ENCODE measurements at regions not wholly inside any gene's neighbourhood (a gene's known extent, or its start where the extent isn't known, plus 50 kb on each side); places are given as distances from the start of the nearest gene placed in this dataset.
"Not testable (repeated sequence)": the region's sequence is repeated elsewhere in the genome, so short reads cannot be mapped to it uniquely, and the experiment has no call there.

DNA sequence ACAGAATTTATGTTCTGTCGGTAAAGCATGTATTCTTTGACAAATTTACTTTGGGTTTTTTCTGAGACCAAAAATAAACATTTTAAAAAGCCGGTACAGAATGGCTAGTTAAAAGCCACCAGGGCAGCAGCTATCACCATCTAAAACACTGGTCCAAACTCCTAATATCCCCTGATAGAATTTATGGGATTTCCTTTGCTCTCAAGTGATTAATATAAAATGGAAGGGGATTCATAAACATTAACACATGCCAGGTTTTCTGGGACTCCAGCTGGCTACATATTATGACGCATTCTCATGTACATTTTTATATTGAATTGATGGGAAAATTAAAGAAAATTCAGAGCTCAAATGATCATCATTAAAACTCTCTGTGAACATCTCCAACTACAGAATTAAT, 640.8 kb downstream of the C12orf50 start:
- DNase-seq, result no peak

DNA sequence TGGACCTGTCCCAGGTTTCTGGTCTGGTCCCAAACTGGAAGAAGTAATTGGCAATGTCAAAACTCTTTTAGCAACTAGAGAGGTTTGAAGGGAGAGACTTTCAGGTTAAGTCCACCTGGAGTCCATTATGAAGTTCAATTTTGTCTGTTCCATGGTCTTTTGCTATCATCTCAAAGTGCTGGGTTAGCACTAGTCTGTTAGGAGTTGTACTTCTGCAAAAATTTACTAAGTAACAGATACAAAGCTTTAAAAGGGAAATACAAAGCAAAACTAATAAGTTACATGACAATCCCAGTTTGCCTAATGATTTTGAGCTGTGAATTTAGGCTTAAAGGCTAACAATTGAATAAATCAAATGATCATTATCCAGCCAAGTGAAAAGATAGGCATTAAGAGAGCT, 643.9 kb downstream of the C12orf50 start:
- no peak for DNase-seq

DNA sequence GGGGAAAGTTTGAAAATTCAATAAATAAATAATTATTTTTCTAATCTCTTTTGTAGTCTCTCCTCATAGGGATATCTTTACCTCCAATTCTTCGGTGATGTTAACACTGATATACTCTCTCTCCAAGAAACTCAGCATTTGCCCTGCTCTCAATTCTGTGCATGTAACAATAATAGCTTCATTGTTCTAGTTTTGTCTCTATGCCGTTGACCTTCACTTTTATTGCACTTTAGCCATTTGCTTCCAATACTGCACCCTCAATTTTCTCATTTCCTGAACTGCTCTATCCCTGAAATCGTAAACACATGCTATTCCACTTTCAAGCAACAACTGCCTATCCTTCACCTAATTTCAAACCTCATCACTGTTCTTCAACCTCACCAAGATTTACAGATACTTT, 645.0 kb downstream of the C12orf50 start:
- no peak for DNase-seq

DNA sequence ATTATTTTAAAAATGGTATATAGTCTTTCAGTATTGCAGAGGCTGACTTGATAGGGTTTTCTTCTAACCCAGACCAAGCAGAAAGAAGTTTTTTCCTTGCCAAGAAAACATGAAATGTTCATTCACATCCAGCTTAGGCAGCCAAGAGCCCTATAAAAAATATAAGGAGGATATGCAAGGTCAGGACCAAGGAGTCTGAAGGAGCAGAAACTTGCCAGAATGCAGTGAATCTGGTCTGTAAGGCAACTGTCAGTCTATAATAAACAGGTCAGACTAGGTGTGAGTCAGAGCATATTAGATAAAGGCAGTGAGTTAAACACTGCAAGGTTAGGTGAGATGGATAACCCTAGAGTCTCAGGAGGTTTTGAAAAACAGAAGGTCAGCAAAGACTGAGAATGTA, 645.5 kb downstream of the C12orf50 start:
- DNase-seq, result no peak

DNA sequence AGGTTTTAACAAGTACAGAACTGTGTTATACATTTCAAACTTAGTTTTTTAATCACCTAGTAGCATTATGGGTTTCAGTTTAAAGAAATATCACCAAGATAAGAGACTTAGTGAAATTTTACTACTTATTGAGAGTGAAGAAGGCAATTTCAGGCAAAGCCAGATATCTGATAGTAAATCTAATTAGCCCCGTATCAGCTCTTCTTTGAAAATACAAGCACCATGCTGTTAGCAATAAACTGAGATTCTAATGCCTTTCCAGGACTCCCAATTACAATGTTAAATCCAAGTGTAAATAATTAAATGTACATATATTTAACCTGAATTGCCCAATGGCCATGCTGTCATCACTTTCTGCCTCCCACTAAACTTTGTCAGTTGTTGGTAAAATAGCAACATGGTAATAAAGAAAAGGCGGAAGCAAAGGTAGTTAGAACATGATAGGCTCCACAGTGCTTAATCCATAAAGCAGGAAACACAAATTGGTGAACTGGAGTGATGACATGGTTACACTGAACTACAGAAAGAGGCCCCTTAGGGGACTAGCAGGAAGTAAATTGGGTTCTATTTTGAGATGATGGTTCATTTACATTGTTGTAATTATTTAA, 646.1 kb downstream of the C12orf50 start:
- no peak for DNase-seq

DNA sequence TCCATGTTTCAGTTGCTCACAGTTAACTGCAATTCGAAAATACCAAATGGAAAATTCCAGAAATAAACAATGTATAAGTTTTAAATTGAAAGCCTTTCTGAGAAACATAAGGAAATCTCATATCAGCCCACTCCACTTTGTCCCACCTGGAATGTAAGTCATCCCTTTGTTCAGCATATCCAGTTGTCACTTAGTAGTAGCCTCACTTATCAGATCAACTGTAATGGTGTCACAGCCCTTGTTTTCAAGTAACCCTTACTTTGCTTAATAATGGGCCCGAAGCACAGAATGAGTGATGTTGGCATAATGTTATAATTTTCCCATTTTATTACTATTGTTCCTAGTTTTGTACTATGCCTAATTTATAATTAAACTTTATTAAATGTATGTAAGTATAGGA, 646.8 kb downstream of the C12orf50 start:
- no peak for DNase-seq

DNA sequence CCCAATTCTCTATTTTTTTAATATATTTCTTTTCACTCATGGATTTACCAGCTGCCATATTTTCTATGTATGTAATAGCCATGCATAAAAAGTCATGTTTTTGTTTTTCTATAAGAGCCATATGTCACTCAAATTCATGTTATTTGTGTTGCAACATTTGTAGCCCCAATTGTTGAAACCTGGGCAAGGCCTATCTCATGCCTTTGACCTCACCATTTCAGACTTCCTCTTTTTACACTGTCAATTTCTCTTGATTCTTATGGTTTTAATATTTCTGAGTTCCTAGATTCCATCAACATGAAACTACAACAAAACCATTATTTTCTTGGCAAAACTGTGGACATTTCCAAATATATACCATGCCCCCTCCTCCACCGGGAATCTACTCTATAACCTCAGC, 647.5 kb downstream of the C12orf50 start:
- DNase-seq, result no peak

DNA sequence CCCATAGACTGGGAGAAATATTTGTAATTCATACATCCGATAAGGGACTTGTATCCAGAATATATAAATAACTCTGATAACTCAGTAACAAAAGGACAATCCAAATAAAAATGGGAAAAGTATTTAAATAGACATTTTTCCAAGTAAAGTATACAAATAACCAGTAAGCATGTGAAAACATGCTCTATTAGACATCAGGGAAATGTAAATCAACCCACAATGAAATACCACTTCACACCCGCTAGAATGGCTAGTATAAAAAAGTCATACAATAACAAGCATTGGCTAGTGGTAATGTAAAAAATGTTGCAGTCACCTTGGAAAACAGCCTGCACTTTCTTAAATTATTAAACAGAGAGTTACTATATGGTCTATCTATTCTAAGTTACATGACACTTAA, 650.7 kb downstream of the C12orf50 start:
- DNase-seq, result no peak

DNA sequence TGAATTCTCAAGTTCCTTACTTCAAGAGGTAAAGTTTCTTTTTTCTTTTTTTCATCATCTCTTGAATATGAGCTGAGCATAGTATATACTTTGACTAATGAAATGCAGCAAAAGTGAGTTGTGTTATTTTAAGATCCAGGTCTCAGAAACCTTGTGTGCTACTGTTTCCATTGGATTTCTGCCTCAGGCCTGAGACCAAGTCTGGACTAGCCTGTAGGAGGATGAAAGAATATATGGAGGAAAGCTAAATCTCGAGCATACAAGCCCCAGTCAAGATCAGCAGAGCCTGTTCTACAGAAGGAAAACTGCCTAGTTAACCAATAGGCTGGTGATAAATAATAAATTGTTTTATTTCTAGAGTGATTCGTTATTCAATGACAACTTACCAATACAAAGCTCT, 652.5 kb downstream of the C12orf50 start:
- no peak for DNase-seq

DNA sequence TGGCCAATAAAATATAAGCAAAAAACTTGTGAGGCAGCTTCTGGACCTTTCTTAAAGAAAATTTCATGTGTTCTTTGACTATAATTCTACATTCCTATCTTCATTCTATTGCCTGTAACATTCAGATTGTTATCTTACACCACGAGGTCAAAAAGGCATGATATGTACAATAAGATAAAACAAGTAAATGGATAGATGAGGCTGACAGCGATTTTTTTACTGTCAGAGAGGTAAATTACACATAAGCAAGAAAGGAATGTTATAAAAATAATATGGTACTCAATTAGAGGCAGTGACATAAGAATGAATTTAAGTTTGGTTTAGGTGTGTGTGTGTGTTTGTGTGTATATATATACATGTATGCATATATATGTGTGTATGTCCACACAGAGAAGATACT, 660.0 kb downstream of the C12orf50 start:
- no peak for DNase-seq

DNA sequence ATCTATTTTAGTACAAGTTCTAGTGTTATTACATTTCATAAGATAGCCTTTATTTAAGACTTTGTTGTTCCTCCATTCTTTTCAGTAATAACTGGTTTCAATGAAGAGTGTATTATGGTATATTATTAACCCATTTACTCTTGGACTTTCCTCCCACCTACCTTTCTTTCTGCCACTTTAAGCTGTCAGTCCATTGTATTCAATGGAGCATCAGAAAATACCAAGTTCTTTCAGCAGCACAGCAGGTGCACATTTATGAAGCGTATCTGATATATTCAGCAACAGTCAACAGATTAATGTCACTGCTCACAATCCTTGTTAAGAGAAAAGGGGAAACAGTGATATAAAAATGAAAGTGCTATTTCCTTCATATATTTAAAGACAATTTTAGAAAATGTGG, 660.9 kb downstream of the C12orf50 start:
- no peak for DNase-seq

DNA sequence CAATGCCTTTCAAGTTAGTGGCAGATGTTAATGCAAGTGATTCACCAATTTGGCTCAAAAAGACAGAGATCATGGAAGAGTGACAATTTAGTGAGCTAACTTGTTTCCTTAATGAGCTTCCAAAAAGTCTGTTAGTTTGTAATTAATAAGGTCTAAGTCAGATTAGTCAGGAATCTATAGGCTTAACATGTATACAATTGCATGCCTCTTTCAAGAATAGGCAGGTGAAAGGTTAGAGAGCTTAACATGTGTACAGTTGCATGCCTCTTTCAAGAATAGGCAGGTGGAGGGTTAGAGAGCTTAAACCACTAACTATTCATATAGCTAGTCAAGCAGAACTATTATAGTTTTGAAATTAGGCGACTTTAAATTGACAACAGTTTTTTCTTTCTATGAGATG, 663.8 kb downstream of the C12orf50 start:
- no peak for DNase-seq

DNA sequence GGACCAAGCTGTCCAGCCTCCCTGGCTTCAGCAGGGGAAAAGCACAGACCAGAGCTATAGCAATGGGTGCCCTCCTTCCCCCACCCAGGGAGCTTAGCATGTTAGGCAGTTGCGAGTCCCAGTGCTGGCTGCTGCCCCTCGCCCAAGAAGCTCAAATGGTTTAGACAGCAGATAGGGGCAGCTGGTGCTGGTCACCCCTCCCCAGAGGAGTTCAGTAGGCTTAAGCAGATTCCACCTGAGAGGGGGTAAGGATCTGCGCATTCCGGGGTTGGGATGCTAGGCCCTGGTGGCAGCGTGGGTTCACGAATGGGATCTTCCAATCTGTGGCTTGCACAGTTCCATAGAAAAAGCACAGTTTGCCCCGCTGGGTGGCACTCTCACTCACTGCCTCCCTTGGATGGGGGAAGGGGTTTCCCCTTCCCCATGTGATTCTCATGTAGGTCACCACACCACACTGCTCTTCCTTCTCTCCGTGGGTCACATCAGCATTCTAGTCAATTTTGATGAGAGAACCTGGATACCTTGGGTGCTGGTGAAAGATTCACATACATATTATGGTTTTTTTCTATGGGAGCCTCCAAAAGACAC, 665.6 kb downstream of the C12orf50 start:
- DNase-seq, result no peak

DNA sequence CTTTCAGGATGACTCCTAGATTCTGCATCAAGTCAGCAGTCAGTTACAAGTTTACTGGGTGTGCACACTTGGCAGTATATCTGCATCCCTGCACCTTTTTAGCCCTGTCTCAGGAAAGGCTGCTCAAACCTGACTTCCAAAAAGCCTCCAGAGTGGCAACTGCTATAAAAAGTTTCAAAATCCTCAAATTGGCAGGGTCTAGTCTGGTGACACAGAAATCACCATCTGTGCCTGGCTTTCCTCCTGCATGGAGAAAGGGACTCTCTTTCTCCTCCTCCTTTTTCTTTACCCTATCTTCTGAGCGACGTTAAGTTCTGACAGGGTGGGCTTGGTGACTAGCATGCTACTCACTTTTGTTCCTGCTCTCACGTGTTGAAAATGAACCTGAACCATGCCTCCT, 679.5 kb downstream of the C12orf50 start:
- DNase-seq, result no peak

DNA sequence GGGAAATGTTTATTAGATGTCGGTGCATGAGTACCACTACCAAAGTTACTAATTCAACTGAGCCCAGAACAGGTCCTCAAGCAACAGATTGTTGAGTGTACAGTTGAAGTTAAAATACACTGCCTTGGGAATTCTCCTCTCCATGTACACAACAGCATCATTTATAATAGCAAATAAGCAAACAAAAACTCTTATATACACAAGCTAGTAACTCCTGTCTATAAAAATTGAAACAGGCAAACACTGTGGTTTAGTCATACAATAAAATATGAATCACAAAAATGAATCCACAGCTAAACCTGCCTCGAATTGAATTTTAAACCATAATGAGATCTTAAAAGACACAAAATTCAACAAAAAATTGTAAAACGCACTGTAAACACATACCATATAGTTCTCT, 681.1 kb downstream of the C12orf50 start:
- DNase-seq, result no peak

DNA sequence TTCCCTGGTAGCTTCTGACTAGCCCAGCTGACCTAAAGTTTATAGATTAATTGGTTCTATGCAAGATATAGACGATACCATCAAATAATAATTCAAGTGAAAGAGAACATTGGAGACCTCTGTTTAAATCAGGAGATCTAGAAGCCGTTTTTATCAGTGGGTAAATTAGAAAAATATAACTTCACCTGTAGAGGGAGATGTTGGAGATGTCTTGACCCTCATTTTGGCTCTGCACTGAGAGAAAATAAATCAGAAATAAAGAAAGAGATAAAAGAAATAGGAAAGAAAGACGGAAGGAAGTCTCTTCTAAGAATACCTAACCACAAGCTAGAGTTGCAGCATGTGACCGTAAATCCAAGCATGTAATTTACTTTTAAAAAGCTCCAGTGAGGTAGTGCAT, 684.5 kb downstream of the C12orf50 start:
- DNase-seq, result no peak

DNA sequence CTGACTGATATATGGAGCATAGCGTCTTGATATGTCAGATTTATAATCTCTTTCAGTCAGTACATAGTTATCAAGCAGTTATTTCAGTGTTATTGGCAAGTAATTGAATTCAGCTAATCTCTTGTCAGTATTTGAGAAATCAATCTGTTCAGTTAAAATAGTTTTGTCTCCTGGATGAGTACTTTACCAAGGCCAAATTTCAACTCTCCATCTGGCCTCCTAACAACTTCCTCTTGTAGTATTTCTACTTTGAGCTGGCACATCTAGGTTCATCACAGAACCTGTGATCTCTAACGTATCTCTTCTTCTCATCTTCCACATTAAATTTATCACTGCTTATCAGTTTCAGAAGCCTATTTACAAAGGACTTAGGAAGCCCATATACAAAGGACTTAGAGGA, 690.5 kb downstream of the C12orf50 start:
- no peak for DNase-seq

DNA sequence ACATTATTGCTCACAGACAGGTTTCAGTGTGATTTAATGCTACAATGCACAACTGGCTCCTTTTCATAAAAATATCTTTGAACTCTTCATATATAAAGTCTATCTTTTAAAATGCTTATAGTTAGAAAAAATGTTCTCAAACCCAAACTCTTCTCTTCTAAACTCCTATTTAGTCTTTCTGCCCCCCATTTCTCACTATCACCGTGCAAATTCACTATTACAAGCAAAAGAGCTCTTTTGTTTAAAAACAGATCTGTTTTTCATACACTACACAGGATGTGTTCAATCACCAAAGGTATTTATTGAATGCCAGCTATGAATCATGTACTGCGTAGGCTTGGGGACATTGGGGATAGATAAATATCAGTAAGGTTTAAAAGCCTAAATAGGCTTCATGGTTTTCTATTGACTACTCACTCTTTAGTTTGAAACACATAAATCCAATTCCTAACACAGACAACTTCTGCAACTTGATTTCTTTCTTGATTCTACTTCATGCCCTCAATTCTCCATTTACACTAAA, 692.3 kb downstream of the C12orf50 start:
- DNase-seq, result no peak

DNA sequence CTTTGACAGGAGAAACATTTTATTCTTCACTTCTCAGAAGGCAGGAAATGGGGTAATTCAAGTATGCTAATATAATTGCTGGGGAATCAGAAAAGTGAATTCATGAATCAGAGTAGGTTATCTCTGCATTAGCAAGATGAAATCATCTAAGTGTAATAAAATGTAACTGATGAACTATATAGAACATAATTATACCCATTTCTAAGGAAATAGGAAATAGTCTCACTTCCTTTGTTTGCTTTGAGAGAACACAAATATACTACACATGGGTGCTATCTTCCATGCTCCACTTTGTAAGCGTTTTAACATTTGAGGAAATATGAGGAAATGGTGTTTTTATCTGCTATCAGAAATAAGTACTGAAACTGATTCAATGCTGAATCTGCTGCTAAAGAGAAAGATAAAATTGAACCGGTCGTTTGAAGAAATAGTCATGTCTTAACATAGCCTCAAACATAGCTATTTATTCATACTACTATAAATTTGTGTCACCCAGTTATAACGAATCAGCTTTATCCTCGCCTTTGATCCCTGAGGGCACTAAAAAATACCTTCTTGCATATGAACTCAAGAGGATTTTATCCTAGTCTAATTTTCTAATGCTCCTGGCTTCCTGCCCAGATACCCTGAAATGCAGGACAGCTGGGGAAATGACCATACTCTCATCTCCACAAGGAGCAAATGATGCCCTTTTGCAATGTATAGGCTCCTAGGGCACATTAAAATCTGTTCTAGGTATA, 696.0 kb downstream of the C12orf50 start:
- no peak for DNase-seq

DNA sequence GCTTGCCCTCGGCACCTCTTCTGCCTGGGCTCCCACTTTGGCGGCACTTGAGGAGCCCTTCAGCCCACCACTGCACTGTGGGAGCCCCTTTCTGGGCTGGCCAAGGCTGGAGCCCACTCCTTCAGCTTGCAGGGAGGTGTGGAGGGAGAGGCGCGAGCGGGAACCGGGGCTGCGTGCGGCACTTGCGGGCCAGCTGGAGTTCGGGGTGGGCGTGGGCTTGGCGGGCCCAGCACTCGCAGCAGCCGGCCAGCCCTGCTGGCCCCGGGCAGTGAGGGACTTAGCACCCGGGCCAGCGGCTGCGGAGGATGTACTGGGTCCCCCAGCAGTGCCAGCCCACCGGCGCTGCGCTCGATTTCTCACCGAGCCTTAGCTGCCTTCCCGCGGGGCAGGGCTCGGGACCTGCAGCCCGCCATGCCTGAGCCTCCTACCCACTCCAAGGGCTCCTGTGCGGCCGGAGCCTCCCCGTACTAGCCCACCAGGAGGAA, 699.1 kb downstream of the C12orf50 start:
- DNase-seq, result not testable (repeated sequence)

DNA sequence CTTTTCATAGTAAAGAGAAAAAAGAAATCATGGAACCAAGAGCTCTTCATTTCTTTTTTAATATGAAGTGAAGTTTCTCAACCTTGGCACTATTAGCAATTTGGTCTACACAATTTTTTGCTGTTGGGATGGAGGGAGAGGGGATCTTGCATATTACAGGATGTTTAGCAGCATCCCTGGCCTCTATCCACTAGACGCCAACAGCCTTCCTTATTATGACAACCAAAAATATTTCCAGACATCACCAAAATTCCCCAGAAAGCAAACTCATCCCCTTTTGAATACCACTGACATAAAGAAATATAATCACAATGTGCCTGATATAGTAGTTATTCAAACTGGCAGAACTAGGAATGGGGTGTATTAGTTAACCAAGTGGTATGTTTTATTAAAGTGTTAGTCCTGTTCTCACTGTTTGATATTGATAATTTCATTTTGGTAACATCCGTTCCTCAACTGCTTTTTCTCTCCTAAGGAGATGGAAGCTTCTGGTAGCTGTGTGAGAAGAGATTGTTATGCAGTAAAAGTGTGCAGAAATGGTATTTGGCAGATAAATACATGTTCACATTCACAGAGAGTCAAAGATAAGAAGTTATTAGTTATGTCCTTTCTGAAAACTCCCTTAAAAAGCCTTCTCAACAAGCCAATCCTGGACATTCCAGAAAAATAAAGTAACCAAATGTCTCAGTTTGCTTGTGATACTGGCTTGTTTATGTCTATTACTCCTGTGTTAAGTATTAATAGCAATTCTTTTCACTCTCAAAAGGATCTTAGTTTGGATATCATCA, 699.9 kb downstream of the C12orf50 start:
- DNase-seq, result no peak

DNA sequence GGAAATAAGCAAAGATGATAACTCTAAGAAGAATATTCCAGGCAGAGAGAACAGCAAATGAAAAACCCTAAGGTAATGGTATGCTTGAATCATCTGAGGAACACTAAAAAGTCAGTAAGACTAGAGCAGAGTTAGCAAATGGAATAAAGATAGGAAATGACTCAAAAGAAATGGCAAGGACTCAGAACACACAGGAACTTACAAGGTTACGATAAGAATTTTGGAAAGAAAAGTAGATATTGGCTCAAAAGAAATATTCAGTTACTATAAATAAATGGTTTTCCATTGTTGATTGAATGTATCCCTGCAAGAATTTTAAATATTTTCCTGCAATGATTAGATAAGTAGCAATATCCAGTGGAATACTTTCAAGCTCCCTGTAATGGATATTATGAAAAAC, 705.8 kb downstream of the C12orf50 start:
- no peak for DNase-seq

DNA sequence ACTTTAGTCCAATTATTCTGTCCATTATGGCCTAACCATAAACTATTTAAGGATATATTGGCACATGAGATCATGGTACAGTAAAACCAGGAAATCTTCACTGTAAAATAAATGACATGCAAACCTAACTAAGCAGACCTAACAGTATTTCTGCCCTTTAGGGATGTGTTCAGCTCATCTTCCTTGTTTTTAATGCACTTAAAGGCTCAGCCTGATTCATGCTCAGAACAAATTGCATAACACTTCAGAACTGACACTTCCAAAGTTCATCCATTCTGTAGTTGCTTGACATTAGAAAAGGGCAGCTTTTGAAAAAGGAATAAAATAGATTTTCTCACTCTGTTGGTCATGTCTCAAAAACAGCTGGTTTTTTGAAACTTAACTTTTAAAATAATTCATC, 708.5 kb downstream of the C12orf50 start:
- no peak for DNase-seq

All from NCI-H2171 (cell line).